Endothelial cell of umbilical vein (primary cell): ENCODE measurements at regions not wholly inside any gene's neighbourhood (a gene's known extent, or its start where the extent isn't known, plus 50 kb on each side); places are given as distances from the start of the nearest gene placed in this dataset.

ENCODE experiments used
- EZH2 ChIP-seq: IDR thresholded peaks from 2 replicates; pipeline ENCODE4 v1.6.1; 2012; ENCODE audit warnings: borderline replicate concordance, low read depth, mild to moderate bottlenecking, moderate library complexity, low read length, inconsistent platforms; ENCODE audit not compliant: severe bottlenecking
- GATA2 ChIP-seq: IDR thresholded peaks from 2 replicates; pipeline ENCODE4 v1.7.0; 2011; ENCODE audit warnings: low read depth, mild to moderate bottlenecking, moderate library complexity, mixed read lengths, low read length; ENCODE audit not compliant: insufficient read length, insufficient read depth
- JUN ChIP-seq: IDR thresholded peaks from 2 replicates; pipeline ENCODE4 v1.6.1; 2011; ENCODE audit warnings: borderline replicate concordance, low read depth; ENCODE audit not compliant: insufficient read length, insufficient read depth
- MYC ChIP-seq: IDR thresholded peaks from one replicate; pipeline ENCODE4 v1.6.1; 2011; ENCODE audit warnings: mild to moderate bottlenecking, low read depth, low read length
- POLR2A ChIP-seq: IDR thresholded peaks from 2 replicates; pipeline ENCODE4 v1.6.1; 2012; ENCODE audit warnings: low read depth, mild to moderate bottlenecking, control low read depth, low read length
- POLR2AphosphoS5 ChIP-seq: IDR thresholded peaks from 2 replicates; pipeline ENCODE4 v1.6.1; 2012; ENCODE audit warnings: low read depth, mild to moderate bottlenecking, control low read depth, low read length, moderate library complexity; ENCODE audit not compliant: insufficient read depth
- TF ChIP-seq, protein P1 (sequence below), 2 donors: IDR thresholded peaks; 1 replicate in 1 of 2; 2 replicates in 1 of 2; pipeline ENCODE4 v1.5.1; 2011; ENCODE audit warnings: low read length in 2 of 2, mild to moderate bottlenecking in 2 of 2, moderate library complexity in 2 of 2, control low read depth in 1 of 2, inconsistent platforms in 1 of 2, low read depth in 1 of 2; ENCODE audit not compliant: insufficient read depth in 1 of 2; ENCODE audit errors: extremely low read depth in 1 of 2

DNA sequence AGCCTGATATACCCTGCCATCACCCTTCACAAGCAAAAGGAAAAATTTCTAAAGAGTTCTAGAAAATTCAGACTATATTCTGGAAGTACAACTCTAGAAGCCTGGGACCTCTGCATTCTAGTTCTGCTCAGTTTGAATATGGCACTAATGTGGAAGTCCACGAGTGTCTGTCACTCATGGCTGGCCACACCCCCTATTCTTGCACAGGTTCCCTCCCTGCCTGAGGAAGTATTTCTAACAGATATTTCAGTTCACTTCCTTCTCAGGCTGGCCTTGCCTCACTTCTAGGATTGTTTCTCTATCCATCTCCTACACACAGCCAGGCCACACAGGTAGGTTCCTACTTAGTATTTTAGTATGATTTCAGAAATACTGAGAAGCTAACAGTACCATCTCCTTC lies 67.4 kb downstream of the PHLDA1 start:
- TF ChIP-seq, protein P1, sequence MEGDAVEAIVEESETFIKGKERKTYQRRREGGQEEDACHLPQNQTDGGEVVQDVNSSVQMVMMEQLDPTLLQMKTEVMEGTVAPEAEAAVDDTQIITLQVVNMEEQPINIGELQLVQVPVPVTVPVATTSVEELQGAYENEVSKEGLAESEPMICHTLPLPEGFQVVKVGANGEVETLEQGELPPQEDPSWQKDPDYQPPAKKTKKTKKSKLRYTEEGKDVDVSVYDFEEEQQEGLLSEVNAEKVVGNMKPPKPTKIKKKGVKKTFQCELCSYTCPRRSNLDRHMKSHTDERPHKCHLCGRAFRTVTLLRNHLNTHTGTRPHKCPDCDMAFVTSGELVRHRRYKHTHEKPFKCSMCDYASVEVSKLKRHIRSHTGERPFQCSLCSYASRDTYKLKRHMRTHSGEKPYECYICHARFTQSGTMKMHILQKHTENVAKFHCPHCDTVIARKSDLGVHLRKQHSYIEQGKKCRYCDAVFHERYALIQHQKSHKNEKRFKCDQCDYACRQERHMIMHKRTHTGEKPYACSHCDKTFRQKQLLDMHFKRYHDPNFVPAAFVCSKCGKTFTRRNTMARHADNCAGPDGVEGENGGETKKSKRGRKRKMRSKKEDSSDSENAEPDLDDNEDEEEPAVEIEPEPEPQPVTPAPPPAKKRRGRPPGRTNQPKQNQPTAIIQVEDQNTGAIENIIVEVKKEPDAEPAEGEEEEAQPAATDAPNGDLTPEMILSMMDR (IDR thresholded peaks at IDR 0.05; ENCODE audit: extremely low read depth in 1 of 2, insufficient read depth in 1 of 2, low read depth in 1 of 2, low read length in 2 of 2): no peak
- TF ChIP-seq POLR2A: no peak
- TF ChIP-seq JUN: no peak
- TF ChIP-seq MYC: no peak
- TF ChIP-seq POLR2AphosphoS5: no peak
- TF ChIP-seq EZH2: no peak
- TF ChIP-seq GATA2: no peak
